ENCODE measurements at regions not wholly inside any gene's neighbourhood (a gene's known extent, or its start where the extent isn't known, plus 50 kb on each side); places are given as distances from the start of the nearest gene placed in this dataset.
"Not testable (repeated sequence)": the region's sequence is repeated elsewhere in the genome, so short reads cannot be mapped to it uniquely, and the experiment has no call there.

DNA sequence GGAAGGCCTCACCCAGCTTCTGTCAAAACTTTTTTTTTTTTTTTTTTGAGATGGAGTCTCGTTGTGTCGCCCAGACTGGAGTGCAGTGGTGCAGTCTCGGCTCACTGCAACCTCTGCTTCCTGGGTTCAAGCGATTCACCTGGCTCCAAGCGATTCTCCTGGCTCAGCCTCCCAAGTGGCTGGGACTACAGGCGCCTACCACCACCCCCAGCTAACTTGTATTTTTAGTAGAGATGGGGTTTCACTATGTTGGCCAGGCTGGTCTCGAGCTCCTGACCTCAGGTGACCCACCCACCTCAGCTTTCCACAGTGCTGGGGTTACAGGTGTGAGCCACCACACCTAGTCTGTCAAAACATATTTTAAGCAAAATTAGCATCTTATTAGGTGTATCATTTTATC lies 71.7 kb upstream of the WNT7B start:
- TF ChIP-seq, protein P1, sequence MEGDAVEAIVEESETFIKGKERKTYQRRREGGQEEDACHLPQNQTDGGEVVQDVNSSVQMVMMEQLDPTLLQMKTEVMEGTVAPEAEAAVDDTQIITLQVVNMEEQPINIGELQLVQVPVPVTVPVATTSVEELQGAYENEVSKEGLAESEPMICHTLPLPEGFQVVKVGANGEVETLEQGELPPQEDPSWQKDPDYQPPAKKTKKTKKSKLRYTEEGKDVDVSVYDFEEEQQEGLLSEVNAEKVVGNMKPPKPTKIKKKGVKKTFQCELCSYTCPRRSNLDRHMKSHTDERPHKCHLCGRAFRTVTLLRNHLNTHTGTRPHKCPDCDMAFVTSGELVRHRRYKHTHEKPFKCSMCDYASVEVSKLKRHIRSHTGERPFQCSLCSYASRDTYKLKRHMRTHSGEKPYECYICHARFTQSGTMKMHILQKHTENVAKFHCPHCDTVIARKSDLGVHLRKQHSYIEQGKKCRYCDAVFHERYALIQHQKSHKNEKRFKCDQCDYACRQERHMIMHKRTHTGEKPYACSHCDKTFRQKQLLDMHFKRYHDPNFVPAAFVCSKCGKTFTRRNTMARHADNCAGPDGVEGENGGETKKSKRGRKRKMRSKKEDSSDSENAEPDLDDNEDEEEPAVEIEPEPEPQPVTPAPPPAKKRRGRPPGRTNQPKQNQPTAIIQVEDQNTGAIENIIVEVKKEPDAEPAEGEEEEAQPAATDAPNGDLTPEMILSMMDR (IDR thresholded peaks at IDR 0.05) = not testable (repeated sequence)
- TF ChIP-seq POLR2A (IDR thresholded peaks at IDR 0.05) = not testable (repeated sequence)

Measured in stomach (tissue), 4 donors.